ENCODE measurements at regions not wholly inside any gene's neighbourhood (a gene's known extent, or its start where the extent isn't known, plus 50 kb on each side); places are given as distances from the start of the nearest gene placed in this dataset.
A peak's percentile ranks its signal among the peaks of the same experiment; 100 is the strongest.

DNA sequence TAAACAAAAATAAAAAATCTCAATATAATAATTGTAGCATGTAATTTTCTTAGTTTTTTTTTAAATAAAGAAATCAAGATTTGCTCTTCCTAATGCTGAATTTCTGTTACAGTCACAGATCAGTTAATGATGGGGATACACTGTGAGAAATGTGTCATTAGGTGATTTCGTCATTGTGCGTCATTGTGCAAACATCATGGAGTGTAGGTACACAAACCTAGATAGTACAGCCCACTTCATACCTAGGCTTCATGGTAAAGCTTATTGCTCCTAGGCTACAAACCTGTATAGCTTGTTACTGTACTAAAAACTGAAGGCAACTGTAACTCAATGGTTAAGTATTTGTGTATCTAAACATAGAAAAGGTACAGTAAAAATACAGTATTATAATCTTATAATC lies 74.4 kb upstream of the LSM8 start:
- Histone ChIP-seq H3K36me3 (ENCODE audit: low read depth) (no peaks in the 10 kb centered on the region), H3K27ac (no peak overlapping the region), H3F3A (ENCODE audit: insufficient read depth) (no peaks in the 10 kb centered on the region), H3K9me3 (ENCODE audit: low read depth) (no peaks in the 10 kb centered on the region), H3K4me2 (ENCODE audit: unreplicated experiment) (no peak overlapping the region), H3K4me1 (ENCODE audit: insufficient read depth) (0 out of 2 replicates have a peak, but pooled peaks cover 4% of the 10 kb centered on the region), H3K79me2 (ENCODE audit: insufficient read depth) (no peaks in the 10 kb centered on the region), H3K9me2 (ENCODE audit: insufficient read depth) (no peaks in the 10 kb centered on the region), H4K20me1 (ENCODE audit: insufficient read depth) (no peaks in the 10 kb centered on the region), H3K27me3 (replicated peaks; ENCODE audit: insufficient read depth) (no peaks in the 10 kb centered on the region), H3K4me3 (no peak overlapping the region), H3K9ac (no peak overlapping the region), H2AFZ (no peak overlapping the region)
- DNase-seq = no peak
- in situ Hi-C loops (cut with MboI) = no loop called here
- WGBS, 2 experiments (ENCODE audit: low coverage in 1 of 2, low lambda C conversion rate in 2 of 2, missing lambda C conversion rate in 2 of 2) = 55 to 76% methylated on average over 2 of the region's 2 CpGs
- TF ChIP-seq EZH2phosphoT487 (IDR thresholded peaks at IDR 0.05; ENCODE audit: insufficient read depth, low read depth) = no peak
- TF ChIP-seq EZH2 (IDR thresholded peaks at IDR 0.05; ENCODE audit: insufficient read depth, poor library complexity, severe bottlenecking) = no peak

DNA sequence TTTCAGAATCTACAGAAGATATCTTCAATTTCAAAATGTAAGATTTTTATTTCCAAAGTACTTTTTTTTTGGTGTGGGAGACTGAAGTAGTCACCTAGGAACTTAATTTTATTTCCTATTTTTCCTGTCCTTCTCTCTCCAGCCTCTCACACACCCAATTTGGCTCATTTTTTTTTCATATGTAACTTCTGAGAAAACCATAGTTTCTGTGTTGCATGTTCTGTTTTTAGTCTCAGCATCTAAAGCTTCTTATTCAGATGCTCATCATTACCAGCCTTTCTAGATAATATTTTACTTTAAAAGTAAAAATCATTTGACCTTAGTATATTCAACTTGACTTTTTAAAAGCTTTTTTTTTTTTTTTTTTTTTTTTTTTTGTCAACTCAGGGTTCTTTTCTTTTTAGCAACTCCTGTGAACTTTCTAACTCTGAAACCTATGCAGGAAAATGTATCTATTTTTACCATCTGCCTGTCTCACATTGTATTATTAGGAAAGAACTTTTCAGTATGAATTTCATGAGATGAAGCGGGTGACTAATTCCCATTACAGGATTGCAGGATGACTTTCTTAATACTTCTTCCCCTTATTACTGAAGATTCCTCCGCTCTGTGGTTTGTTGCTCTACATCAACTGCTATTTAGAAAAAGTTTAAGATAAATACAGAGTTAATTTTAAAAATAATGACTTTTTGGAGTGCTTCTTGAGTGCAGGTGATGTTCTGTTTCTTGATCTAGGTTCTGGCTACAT lies 73.6 kb upstream of the LSM8 start:
- in situ Hi-C loops (cut with MboI) = no loop called here
- peak; percentile 24 for DNase-seq

DNA sequence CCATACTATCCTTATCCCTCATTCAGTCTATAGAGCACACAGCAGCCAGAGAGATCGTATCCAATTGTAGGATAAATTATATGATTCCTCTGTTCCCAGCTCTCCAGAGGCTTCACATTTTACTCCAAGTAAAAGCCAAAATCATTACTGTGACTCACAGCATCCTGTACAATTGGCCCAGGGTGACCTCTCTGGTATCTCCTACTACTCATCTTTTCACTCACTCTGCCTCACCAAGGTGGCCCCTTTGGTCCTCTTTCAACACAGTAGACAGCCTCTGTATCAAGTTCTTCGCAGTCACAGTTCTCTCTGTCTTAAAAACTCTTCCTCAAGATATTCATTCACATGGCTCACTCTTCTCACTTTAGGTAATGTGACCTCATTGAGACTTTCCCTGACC lies 72.6 kb upstream of the LSM8 start:
- in situ Hi-C loops (cut with MboI) = no loop called here
- Histone ChIP-seq H3F3A (ENCODE audit: insufficient read depth) (no peaks in the 10 kb centered on the region), H3K4me3 (no peak overlapping the region), H3K9me2 (ENCODE audit: insufficient read depth) (no peaks in the 10 kb centered on the region), H4K20me1 (ENCODE audit: insufficient read depth) (no peaks in the 10 kb centered on the region), H3K9me3 (ENCODE audit: low read depth) (no peaks in the 10 kb centered on the region), H3K9ac (no peak overlapping the region), H3K4me2 (ENCODE audit: unreplicated experiment) (no peak overlapping the region), H3K27me3 (replicated peaks; ENCODE audit: insufficient read depth) (no peaks in the 10 kb centered on the region), H2AFZ (no peak overlapping the region), H3K36me3 (ENCODE audit: low read depth) (no peaks in the 10 kb centered on the region), H3K4me1 (ENCODE audit: insufficient read depth) (0 out of 2 replicates have a peak, but pooled peaks cover 4% of the 10 kb centered on the region), H3K79me2 (ENCODE audit: insufficient read depth) (no peaks in the 10 kb centered on the region), H3K27ac (no peak overlapping the region)
- 5 to 9% methylated on average over 2 of the region's 2 CpGs for WGBS, 2 experiments (ENCODE audit: low coverage in 1 of 2, low lambda C conversion rate in 2 of 2, missing lambda C conversion rate in 2 of 2)
- TF ChIP-seq EZH2phosphoT487 (IDR thresholded peaks at IDR 0.05; ENCODE audit: insufficient read depth, low read depth) (no peak), EZH2 (IDR thresholded peaks at IDR 0.05; ENCODE audit: insufficient read depth, poor library complexity, severe bottlenecking) (no peak)
- DNase-seq = peak; percentile 30

More for the DNA sequence above, 73.6 kb upstream of the LSM8 start:
- no peaks in the 10 kb centered on the region for H3K9me2 ChIP-seq (ENCODE audit: insufficient read depth)
- no peak overlapping the region for H3K4me2 ChIP-seq (ENCODE audit: unreplicated experiment)
- 49 to 57% methylated on average over 2 of the region's 2 CpGs for WGBS, 2 experiments (ENCODE audit: low coverage in 1 of 2, low lambda C conversion rate in 2 of 2, missing lambda C conversion rate in 2 of 2)
- H3K27me3 ChIP-seq (replicated peaks; ENCODE audit: insufficient read depth) = no peaks in the 10 kb centered on the region
- no peak for TF ChIP-seq EZH2phosphoT487 (IDR thresholded peaks at IDR 0.05; ENCODE audit: insufficient read depth, low read depth)
- TF ChIP-seq EZH2 (IDR thresholded peaks at IDR 0.05; ENCODE audit: insufficient read depth, poor library complexity, severe bottlenecking) = no peak
- no peak overlapping the region for H2AFZ ChIP-seq
- no peak overlapping the region for H3K4me3 ChIP-seq
- 0 out of 2 replicates have a peak, but pooled peaks cover 4% of the 10 kb centered on the region for H3K4me1 ChIP-seq (ENCODE audit: insufficient read depth)
- no peak overlapping the region for H3K9ac ChIP-seq
- H4K20me1 ChIP-seq (ENCODE audit: insufficient read depth) = no peaks in the 10 kb centered on the region
- H3K36me3 ChIP-seq (ENCODE audit: low read depth) = no peaks in the 10 kb centered on the region
- no peaks in the 10 kb centered on the region for H3K9me3 ChIP-seq (ENCODE audit: low read depth)
- H3K27ac ChIP-seq = no peak overlapping the region
- no peaks in the 10 kb centered on the region for H3K79me2 ChIP-seq (ENCODE audit: insufficient read depth)
- H3F3A ChIP-seq (ENCODE audit: insufficient read depth) = no peaks in the 10 kb centered on the region

DNA sequence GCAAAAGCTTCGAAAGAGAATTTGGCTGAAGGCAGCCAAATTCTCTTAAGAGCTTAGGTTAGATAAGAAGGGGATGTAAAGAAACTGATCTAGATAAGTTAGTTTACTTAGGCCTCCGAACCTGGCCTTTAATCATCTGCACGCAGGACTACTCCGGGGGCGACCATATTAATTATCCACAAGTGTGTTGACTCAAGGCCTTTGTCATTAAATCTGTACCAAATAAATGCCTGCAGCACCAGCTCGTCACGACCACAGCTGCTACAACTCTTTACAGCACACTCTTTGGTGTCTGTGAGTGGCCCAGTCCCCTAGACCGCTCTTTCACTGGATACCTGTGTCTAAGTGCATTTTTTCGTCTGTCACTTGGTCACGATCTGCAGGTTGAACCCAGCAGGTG lies 69.8 kb upstream of the LSM8 start:
- no peaks in the 10 kb centered on the region for H3K9me2 ChIP-seq (ENCODE audit: insufficient read depth)
- H3K9me3 ChIP-seq (ENCODE audit: low read depth) = no peaks in the 10 kb centered on the region
- 31 to 32% methylated on average over 10 of the region's 10 CpGs for WGBS, 2 experiments (ENCODE audit: low coverage in 1 of 2, low lambda C conversion rate in 2 of 2, missing lambda C conversion rate in 2 of 2)
- H2AFZ ChIP-seq = no peak overlapping the region
- H3K9ac ChIP-seq = no peak overlapping the region
- no peak overlapping the region for H3K4me3 ChIP-seq
- no peaks in the 10 kb centered on the region for H3K36me3 ChIP-seq (ENCODE audit: low read depth)
- DNase-seq = no peak
- TF ChIP-seq EZH2 (IDR thresholded peaks at IDR 0.05; ENCODE audit: insufficient read depth, poor library complexity, severe bottlenecking) = no peak
- no peak for TF ChIP-seq EZH2phosphoT487 (IDR thresholded peaks at IDR 0.05; ENCODE audit: insufficient read depth, low read depth)
- H3F3A ChIP-seq (ENCODE audit: insufficient read depth) = no peaks in the 10 kb centered on the region
- no peaks in the 10 kb centered on the region for H3K79me2 ChIP-seq (ENCODE audit: insufficient read depth)
- H4K20me1 ChIP-seq (ENCODE audit: insufficient read depth) = no peaks in the 10 kb centered on the region
- H3K4me2 ChIP-seq (ENCODE audit: unreplicated experiment) = no peak overlapping the region
- in situ Hi-C loops (cut with MboI) = no loop called here
- H3K27ac ChIP-seq = no peak overlapping the region
- no peaks in the 10 kb centered on the region for H3K27me3 ChIP-seq (replicated peaks; ENCODE audit: insufficient read depth)
- H3K4me1 ChIP-seq (ENCODE audit: insufficient read depth) = 0 out of 2 replicates have a peak, but pooled peaks cover 4% of the 10 kb centered on the region

Measured in GM23248 (cell line).